ENCODE measurements at regions not wholly inside any gene's neighbourhood (a gene's known extent, or its start where the extent isn't known, plus 50 kb on each side); places are given as distances from the start of the nearest gene placed in this dataset.

DNA sequence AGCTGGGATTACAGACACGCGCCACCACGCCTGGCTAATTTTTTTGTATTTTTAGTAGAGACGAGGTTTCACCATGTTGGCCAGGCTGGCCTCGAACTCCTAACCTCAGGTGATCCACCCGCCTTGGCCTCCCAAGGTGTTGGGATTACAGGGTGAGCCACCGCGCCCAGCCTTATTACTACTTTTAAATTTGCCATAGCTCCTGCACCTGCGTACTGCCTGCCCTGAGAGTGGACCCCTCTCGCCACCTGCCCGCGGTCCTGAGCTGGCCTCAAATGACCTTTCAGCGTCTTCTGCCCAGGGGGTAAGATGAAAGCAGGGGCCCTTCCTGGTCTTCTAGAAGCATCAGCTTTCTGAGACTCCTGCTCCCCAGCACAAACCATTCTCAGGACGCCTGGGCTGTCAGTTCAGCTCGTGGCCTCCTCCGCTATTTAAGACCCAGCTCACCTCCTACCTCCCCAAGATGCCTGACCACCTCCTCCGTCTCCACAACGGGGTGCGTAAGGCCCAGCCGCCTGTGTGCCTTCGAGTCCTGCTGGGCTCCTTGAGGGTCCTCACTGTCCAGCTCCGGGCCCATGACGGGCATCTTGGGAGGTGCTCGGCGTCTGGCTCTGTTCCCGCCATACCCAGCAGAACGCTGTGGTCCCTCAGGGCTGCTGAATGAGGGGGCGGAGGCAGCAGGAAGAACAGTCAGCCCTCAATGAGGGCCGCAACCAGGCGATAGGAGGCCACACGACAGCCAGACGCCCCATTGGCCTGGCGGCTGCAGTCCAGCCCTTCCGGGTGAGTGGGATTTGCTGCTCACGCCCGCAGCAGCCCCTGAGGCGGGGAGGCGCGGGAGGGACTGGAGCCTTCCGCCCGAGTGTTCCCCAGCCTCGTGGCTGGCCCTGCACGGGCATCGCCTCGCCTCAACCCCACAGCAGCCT, 266.6 kb downstream of the TFCP2L1 start:
- peak; percentile 84 for DNase-seq (ENCODE audit: low read depth)

DNA sequence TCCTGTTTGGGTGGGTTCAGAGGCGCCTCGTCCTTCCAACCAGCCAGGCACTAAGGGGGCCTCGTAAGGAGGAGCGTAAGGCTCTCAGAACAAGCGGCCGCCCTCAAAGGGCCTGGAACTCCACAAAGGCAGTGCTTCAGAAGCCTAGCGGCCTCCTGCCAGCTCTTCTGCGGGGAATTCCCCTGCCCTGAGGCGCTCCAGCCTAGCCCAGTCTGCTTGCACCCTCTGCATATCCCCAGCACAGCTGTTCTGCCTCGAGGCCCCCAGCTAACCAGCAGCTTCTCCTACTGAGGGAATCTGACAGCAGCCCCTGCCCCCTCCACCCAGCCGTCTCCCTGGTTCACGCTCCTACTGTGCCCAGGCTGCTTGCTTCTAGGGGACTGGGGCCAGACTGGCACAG, 265.9 kb downstream of the TFCP2L1 start:
- DNase-seq (ENCODE audit: low read depth): no peak

DNA sequence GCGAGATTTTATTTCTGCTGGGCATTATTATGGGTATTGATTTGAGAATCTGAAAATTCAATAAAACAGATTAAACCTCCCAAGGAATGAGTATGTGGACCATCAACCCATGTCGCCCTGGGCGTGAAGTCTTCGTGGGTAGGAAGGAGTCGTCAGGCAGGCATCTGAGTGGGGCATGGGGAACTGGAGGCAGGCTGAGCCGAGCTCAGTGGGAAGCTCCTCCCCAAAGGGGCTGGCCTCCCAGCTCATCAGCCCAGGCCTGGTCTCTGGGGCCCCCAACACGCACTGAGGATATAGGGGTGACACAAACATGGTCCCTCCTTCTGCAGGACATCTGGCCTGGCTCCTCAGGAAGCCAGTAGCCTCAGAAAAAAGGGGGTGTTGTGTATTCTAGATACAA, 265.2 kb downstream of the TFCP2L1 start:
- DNase-seq (ENCODE audit: low read depth): no peak

DNA sequence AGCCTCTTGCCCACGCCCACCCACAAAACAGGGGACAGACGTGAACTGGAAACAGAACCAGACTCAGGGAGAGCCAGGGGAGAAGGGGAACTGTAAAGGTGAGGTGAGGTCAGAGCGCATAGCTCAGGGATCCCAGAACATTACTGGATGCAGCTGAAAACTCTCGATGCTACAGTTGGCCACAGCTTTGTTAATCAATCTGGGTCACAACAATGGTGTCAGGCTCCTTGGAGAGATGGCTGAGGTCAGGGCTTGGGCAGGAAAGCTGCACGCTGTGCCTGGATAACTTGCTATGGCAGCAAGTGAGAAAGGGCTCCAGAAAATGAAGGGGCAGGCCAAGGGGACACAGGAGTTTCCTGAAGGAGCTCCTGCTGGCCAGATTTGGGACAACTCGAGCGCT, 263.3 kb downstream of the TFCP2L1 start:
- no peak for DNase-seq (ENCODE audit: low read depth)

DNA sequence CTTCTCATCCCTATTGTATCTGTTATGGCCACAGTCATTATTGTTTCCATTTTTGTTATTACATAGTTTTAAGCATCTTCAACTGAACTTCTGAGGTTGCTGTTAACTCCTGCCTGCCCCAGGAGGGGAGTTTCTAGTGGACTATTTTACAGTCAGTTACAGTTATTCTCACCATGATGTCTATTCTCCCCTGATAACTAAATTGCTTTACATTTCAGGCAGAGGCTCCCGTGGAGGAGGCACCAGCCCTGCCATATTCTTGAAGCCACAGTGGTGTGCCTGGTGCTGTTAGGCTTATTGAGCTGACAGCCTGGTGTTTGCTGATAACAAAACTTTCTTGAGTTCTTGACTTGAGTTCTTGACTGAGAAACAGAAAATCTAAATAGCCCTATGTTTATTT, 256.4 kb downstream of the TFCP2L1 start:
- no peak for DNase-seq (ENCODE audit: low read depth)

DNA sequence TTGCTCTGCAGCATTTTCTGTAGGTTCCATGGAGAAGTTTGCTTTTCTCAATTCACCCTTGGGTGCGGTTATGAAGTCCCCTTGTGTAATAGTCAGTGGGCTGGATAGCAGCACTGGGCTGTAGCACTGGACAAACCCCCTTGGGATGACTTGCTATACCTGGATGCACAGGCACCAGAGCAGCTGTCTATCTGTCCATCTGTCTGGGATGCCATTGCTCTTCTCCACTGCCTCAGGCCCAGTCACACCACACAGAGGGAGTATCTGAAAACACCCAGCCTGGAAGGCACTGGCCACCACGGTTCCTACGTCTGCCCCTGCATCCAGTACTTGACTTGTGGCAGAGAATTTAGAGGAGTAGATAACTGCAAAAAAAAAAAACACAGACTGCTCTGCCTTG, 254.5 kb downstream of the TFCP2L1 start:
- no peak for DNase-seq (ENCODE audit: low read depth)

DNA sequence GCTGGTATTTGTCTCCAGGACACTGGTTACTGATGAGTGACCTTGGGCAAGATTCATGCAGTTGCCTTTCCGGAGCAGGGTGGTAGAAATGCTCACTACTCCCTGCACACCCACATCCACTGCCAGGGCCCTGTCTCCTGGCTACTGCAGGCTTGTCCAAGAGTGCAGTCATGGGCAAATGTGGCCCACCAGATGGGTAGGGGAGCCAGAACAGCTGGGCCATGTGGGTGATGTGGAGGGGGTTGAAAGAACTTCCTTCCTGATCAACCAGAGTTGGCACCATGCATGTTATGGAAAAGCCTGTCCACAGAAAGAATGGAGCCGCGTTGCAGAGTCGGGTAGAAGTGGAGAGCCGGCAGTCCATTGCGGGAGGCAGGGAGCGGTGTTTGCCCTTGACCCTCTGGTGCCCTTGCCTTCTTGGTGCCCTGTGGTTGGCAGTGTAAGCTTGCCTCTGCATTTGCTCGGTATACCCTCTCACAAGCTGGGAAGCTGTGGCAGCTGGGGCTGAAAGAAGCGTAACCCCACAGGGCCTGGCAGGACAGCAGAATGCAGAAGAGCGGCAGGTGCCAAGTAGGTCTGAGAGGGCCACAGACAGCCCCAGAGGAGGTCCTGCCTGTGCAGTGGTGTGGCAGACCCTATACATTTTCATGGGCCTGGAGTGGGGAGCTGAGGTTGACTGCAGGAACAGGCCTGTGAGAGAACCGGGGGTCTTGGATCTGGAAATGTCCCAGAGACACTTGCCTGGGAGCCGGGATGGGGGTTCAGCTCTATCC, 253.2 kb downstream of the TFCP2L1 start:
- no peak for DNase-seq (ENCODE audit: low read depth)

DNA sequence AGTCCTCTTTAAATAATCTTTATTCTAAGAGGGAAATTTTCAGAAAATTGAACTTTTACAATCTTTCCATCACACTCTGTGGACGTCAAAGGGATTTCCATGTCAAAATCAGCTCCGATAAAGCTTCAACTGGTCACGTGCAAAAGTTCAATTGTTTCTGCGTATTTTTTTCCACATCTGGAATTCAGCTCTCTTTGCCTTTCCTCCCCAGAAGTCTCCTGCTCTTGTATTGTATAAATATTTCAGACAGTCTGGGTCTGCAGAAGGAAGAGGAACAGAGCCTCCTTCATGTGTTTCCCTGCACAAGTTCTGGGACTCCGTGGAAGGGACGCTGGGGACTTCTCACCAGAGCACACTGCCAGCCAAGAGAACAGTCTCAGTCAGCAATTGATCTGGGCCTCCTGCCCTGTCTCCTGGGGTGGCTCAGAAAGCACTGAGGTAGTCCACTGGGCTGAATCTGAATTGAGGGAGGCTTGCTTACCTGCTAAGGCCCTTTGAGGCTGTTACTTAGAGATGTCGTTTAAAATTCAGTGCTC, 251.5 kb downstream of the TFCP2L1 start:
- DNase-seq (ENCODE audit: low read depth): no peak

DNA sequence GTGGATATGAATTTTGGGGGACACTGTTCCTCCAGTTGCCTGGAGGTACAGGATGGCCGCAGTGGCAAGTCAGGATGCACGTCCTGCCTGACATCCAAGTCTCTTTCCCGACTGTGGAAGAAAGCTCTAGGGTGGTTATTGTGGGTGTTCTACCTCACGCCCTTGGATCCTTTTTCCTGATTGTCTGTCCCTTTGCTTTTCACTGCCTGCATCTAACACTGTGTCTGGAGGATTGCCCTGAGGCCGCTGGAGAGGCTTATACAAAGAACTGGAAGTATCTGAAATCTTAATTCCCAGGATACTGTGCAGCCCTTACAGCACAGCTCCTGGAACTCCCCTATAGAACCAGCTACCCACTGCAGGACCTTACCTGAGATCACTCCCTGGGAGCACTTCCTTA, 250.5 kb downstream of the TFCP2L1 start:
- DNase-seq (ENCODE audit: low read depth): no peak

DNA sequence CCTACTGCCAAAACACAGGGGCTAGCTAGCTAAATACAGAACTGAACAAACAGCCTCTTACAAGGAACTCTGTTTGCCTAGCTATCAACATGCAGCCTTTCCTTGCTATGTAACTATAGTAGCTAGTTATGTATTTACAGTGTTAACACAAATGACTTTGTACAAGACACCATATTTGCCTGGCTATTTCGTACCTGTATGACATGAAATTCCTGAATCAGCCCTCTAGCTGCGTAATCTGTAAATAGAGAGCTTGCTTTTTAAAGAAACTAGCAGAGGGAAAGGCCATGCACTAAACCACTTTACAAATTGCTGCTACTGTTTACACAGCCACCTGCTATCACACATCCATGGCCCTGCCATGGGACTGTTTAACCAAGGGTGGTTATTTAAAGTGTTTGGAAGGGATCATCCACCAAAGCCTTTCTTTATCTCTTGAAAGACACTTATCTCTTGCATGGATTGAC, 248.7 kb downstream of the TFCP2L1 start:
- DNase-seq (ENCODE audit: low read depth): no peak

DNA sequence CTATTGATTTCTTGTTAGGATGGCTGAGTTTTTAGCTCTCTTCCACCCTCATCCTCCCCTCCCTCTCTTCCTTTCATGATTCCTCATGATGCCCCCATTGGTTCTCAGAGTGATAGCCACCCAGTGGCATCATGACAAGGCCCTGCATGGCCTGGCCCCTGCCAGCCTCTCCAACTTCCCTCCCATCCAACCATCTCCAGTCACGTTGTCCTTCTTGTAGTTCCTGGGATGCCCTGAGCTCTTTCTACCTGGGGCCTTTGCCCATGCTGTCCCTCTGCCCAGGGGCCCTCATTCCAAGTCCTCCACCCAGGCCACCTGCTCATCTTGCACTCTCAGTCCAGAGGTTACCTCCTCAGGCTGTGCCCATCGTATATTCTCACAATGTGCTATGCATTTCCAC, 247.5 kb downstream of the TFCP2L1 start:
- no peak for DNase-seq (ENCODE audit: low read depth)

DNA sequence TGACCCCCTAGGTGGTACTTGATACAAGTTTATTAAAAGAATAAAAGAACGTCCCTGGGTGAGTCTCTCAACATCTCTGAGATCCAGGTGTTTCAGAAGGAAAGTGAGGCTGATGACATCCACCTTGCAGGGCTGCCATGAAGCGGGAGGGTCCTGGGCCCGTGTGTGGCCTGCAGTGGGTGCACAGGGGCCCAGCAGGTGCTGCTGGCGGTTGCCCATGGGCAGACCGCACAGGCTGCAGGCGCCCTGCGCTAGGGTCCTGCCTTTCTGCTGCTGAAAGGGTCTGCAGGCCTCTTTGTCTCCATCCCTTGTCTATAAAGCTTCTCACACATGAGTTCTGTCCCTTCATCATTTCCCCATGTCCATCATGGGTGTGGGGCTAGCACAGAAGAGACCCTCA, 247.0 kb downstream of the TFCP2L1 start:
- no peak for DNase-seq (ENCODE audit: low read depth)

DNA sequence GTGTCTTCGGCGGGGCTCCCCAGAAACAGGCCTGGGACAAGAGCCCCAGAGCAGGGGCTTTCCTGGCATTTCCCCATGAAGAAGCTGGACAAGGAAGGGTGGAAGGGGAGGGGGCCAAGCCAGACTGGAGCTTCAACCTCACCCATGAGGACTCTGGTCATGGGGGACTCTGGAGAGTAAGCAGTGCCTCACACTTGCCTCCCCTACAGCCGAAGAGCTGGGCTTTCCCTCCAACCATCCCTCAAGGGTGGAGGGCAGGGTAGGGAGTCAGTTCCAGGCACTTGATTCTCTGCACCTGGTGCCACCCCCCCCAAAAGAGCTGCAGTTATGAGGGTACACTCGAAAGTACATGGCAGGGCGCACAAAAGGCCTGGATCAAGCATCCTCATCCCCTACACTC, 246.6 kb downstream of the TFCP2L1 start:
- DNase-seq (ENCODE audit: low read depth): no peak

DNA sequence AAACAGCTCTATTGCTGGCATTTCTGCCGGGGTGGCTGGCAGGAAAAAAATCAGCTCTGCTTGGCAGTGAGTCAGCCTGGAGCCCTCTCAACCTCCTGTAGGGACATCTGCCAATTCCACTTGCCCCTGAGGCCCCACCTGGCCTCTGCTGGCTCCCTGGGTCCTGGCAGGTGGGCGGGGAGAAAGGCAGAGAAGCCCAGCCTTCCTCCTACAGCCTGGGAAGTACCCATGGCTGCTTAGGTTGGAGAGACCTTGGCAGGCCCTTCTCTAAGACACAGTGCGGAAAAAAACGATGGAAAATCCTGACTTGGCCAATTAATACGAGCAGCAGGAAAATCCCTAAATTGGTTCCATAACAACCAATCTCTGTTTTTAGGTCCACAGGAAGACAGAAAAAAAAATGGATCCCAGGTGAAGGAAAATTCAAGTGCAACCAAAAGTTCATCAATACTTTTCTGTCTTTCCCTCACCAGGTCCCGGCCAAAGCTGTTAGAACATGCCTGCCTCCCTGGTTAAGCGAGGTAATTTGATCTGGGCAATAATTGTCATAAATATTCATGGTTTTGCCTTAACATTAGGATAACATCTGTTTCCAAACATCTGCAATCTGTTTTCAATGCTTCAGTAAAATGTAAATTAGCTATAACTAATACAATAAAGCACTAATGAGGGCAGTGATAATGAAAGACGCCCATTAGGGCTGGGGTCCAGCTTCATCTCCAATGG, 245.9 kb downstream of the TFCP2L1 start:
- no peak for DNase-seq (ENCODE audit: low read depth)

DNA sequence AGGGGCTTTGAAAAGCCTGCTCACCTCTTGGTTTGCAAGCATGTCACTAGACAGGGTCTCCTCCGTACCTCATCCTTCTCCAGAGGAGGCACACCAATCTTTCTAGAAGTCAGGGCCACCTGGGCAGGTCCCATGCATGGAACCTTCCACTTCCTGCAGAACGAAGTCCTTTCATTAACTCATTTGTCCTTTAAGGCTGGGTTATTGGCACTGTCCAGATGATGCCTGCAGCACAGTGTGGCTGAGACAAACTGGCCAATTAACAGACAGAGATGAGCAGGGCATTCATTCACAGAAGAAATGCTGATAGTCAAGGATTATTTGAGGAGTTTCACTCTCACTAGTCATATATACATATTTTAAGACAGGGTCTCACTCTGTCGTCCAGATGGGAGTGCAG, 245.3 kb downstream of the TFCP2L1 start:
- DNase-seq (ENCODE audit: low read depth): no peak

DNA sequence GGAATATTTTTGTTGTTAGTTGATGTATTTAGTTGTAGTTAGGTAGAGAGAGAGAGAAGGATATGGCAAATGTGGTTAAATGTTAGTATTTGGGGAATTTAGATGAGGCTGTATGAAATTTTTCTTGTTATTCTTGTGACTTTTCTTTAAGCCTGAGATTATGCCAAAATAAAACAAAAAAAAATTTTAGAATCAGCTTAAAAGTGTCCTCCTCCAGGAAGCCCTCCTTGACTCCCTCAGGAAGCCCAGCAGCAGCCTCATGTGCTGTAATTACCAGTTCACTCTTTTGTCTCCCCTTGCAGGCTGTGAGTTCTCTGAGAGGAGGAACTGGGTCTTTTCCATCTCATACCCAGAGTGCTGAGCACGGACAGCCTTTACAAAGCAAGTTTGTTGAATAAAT, 243.5 kb downstream of the TFCP2L1 start:
- no peak for DNase-seq (ENCODE audit: low read depth)

DNA sequence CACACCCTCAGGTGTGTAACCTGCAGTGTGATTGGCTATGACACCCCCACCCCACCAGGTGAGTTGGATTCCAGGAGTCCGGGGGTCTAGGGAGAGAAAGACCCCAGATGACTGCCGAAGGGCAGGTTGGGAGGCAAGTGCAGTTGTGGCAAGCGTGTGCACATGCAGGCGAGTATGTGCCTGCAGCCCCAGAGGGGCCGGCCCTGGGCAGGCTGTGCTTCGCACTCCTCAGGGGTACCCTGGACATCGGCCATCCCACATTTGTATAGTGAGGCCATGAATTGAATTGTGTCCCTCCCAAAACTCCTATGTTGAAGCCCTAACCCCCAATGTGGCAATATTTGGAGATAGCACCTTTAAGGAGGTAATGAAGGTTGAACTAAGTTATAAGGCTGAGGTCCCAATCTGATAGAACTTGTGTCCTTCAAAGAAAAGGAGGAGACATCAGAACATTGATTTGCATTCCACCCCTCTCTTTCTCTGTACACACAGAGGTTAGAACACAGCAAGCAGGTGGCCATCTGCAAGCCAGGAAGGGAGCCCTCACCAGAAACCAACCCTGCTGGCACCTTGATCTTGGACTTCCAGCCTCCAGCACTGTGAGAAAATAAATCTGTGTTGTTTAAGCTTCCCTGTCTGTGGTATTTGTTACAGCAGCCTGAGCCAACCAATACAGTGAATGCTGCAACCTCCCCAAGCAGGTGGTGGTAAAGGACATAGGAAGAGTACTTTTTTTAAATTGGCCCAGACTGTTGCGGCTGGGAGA, 241.8 kb downstream of the TFCP2L1 start:
- DNase-seq (ENCODE audit: low read depth): no peak

DNA sequence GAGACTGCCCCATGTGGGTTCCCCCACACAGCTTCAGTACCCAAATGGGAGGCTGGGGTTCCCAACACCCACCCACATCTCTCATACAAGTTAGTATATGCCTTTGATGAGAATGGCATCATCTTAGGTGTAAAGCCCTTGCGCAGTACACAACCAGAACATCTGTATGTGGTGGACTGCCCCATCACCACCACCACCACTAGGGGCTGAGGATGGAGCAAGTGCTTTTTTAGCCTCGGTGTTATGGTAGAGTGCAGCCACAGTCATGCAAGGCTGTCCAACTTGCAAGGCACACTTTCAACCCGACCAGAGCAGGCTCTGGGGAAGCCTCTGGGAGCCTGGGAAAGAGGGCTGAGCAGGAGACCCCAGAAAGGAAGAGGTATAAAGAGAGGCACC, 241.2 kb downstream of the TFCP2L1 start:
- no peak for DNase-seq (ENCODE audit: low read depth)

DNA sequence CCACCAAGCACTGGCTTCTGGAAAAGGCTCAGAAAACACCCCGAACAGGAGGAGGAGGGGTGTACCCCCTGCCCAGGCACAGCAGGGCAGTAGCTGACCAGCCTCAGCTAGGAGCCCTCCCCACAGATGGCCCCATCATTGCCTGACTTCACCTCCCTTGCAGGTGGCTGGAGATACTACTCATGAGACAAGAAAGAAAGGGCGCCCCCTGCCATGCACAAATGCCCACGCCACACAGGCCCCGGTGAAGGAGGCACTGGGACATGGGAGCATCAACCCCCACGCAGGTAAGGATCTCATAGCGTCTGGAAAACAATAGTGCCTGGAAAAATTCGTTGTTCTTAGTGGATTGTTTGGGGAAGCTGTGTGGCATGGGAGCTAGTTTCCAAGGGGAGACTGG, 240.6 kb downstream of the TFCP2L1 start:
- DNase-seq (ENCODE audit: low read depth): no peak

DNA sequence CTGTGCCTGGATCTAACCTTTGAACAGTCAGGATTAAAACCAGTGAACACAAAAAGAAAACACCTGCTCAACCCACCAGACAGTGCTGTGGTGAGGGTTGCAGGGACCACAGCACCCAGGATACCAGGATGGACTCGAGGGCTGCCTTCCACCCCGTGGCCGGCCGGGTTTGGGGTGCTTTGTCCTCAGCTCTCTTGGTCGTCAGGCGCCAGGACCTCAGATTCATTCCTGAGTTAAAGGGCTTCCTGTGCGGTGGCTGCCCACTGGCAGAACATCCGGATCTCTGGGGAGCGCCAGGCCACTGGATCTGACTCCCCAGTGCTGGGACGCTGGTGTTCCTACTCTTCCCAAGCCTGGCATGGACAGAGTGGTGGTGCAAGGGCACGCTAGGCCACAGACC, 239.8 kb downstream of the TFCP2L1 start:
- DNase-seq (ENCODE audit: low read depth): no peak

DNA sequence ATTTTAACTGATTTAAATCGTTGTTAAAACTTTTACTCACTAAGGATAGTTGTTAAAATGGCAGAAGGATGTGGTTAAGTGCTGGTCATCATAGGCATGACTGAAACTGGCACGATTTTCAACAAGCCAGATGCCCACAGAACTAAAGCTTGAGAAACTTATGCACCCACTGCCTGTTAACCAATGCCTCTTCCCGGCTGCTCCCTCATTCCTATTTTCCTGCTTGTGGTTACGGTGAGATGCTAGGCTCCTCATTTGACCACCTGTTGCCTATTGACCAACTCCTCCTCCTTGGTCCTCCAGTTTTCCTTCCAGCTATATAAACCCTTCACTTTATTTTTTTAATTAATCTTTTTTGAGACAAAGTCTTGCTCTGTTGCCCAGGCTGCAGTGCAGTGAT, 238.7 kb downstream of the TFCP2L1 start:
- DNase-seq (ENCODE audit: low read depth): no peak

DNA sequence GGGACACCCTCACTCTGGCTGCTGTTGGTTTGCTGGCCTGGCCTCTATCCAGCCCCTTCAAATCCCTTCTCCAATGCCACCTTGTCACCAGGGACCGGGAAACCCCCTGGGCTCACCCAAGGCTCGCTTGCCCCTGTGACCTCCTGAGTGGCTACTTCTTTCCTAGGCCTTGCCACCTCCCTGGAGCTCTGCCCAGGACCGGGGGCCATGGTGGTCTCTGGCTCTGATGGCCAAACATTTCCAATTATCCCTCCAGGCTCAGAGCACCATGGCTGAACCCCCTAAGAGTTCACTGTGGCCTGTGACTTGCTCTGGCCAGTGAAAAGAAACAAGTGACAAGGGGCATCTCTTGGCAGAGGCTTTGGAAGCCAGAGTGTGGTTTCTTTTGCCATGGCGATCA, 237.6 kb downstream of the TFCP2L1 start:
- no peak for DNase-seq (ENCODE audit: low read depth)

All from amniotic epithelial cell (primary cell).